ENCODE measurements at regions not wholly inside any gene's neighbourhood (a gene's known extent, or its start where the extent isn't known, plus 50 kb on each side); places are given as distances from the start of the nearest gene placed in this dataset.

DNA sequence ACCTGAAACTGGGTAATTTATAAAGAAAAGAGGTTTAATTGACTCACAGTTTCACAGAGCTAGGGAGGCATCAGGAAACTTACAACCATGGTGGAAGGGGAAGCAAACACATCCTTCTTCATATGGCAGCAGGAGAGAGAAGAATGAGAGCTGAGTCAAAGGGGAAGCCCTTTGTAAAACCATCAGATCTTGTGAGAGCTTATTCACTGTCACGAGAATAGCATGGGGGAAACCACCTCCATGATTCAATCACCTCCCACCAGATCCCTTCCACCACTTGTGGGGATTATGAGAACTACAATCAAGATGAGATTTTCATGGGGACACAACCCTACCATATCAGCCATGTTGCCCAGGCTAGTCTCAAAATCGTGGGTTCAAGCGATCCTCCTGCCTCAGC is 143.4 kb downstream of the FGF18 start:
- Histone ChIP-seq H3K9me2 (ENCODE audit: insufficient read depth, low read length) (no peaks in the 10 kb centered on the region), H2AFZ (ENCODE audit: low read depth, low read length) (no peak overlapping the region), H3K36me3 (ENCODE audit: insufficient read depth, low read length) (no peaks in the 10 kb centered on the region), H3K9me3 (ENCODE audit: low read length) (peaks cover 4% of the 10 kb centered on the region), H3K4me2 (ENCODE audit: low read length) (no peak overlapping the region), H3K4me3 (ENCODE audit: low read length) (no peak overlapping the region), H3K79me2 (replicated peaks; ENCODE audit: insufficient read depth, low read length) (no peaks in the 10 kb centered on the region), H3K27me3 (ENCODE audit: insufficient read depth, low read depth, low read length) (no peaks in the 10 kb centered on the region), H3K9ac (ENCODE audit: low read length) (no peak overlapping the region), H3F3A (ENCODE audit: insufficient read depth, low read length, poor library complexity, severe bottlenecking) (no peaks in the 10 kb centered on the region), H3K27ac (ENCODE audit: low read length) (no peak overlapping the region), H4K20me1 (ENCODE audit: insufficient read depth) (no peaks in the 10 kb centered on the region)
- TF ChIP-seq, protein P1, sequence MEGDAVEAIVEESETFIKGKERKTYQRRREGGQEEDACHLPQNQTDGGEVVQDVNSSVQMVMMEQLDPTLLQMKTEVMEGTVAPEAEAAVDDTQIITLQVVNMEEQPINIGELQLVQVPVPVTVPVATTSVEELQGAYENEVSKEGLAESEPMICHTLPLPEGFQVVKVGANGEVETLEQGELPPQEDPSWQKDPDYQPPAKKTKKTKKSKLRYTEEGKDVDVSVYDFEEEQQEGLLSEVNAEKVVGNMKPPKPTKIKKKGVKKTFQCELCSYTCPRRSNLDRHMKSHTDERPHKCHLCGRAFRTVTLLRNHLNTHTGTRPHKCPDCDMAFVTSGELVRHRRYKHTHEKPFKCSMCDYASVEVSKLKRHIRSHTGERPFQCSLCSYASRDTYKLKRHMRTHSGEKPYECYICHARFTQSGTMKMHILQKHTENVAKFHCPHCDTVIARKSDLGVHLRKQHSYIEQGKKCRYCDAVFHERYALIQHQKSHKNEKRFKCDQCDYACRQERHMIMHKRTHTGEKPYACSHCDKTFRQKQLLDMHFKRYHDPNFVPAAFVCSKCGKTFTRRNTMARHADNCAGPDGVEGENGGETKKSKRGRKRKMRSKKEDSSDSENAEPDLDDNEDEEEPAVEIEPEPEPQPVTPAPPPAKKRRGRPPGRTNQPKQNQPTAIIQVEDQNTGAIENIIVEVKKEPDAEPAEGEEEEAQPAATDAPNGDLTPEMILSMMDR (IDR thresholded peaks at IDR 0.05; ENCODE audit: poor library complexity, severe bottlenecking): no peak
- TF ChIP-seq, protein P2, sequence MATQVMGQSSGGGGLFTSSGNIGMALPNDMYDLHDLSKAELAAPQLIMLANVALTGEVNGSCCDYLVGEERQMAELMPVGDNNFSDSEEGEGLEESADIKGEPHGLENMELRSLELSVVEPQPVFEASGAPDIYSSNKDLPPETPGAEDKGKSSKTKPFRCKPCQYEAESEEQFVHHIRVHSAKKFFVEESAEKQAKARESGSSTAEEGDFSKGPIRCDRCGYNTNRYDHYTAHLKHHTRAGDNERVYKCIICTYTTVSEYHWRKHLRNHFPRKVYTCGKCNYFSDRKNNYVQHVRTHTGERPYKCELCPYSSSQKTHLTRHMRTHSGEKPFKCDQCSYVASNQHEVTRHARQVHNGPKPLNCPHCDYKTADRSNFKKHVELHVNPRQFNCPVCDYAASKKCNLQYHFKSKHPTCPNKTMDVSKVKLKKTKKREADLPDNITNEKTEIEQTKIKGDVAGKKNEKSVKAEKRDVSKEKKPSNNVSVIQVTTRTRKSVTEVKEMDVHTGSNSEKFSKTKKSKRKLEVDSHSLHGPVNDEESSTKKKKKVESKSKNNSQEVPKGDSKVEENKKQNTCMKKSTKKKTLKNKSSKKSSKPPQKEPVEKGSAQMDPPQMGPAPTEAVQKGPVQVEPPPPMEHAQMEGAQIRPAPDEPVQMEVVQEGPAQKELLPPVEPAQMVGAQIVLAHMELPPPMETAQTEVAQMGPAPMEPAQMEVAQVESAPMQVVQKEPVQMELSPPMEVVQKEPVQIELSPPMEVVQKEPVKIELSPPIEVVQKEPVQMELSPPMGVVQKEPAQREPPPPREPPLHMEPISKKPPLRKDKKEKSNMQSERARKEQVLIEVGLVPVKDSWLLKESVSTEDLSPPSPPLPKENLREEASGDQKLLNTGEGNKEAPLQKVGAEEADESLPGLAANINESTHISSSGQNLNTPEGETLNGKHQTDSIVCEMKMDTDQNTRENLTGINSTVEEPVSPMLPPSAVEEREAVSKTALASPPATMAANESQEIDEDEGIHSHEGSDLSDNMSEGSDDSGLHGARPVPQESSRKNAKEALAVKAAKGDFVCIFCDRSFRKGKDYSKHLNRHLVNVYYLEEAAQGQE (IDR thresholded peaks at IDR 0.05; ENCODE audit: borderline replicate concordance): no peak
- TF ChIP-seq POLR2AphosphoS5 (IDR thresholded peaks at IDR 0.05): no peak
- TF ChIP-seq EZH2 (IDR thresholded peaks at IDR 0.05; ENCODE audit: borderline replicate concordance, insufficient read depth, low read length, poor library complexity, severe bottlenecking): no peak
- TF ChIP-seq TAF1 (IDR thresholded peaks at IDR 0.05; ENCODE audit: low read depth): no peak
- TF ChIP-seq SMC3 (conservative IDR thresholded peaks at IDR 0.05; ENCODE audit: poor library complexity): no peak
- no peak for TF ChIP-seq RAD21 (conservative IDR thresholded peaks at IDR 0.05)
- TF ChIP-seq EP300 (conservative IDR thresholded peaks at IDR 0.05; ENCODE audit: poor library complexity, severe bottlenecking): no peak
- TF ChIP-seq MXI1 (conservative IDR thresholded peaks at IDR 0.05; ENCODE audit: poor library complexity, severe bottlenecking): no peak

DNA sequence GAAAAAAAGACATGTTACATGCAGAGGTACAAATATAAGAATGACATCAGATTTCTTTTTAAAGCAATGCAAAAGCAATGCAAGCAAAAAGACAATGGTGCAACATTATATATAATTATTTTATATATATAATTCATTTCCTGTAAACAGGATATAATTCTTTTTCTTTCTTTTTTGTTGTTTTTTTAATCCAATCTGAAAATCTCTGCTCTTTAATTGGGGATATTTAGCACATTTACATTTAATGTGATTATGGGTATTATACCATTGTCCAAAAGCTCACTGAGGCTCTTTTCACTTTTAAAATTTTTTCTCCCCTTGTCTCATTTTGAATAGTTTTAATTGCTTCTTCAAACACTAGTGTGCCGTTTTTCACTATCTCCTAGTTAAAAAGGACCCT is 148.9 kb downstream of the FGF18 start:
- Histone ChIP-seq H3F3A (ENCODE audit: insufficient read depth, low read length, poor library complexity, severe bottlenecking) (no peaks in the 10 kb centered on the region), H3K27ac (ENCODE audit: low read length) (no peak overlapping the region), H3K27me3 (ENCODE audit: insufficient read depth, low read depth, low read length) (no peaks in the 10 kb centered on the region), H2AFZ (ENCODE audit: low read depth, low read length) (no peak overlapping the region), H4K20me1 (ENCODE audit: insufficient read depth) (no peaks in the 10 kb centered on the region), H3K4me2 (ENCODE audit: low read length) (no peak overlapping the region), H3K9me3 (ENCODE audit: low read length) (peaks cover 14% of the 10 kb centered on the region), H3K9me2 (ENCODE audit: insufficient read depth, low read length) (no peaks in the 10 kb centered on the region), H3K36me3 (ENCODE audit: insufficient read depth, low read length) (no peaks in the 10 kb centered on the region), H3K4me3 (ENCODE audit: low read length) (no peak overlapping the region), H3K79me2 (replicated peaks; ENCODE audit: insufficient read depth, low read length) (no peaks in the 10 kb centered on the region), H3K9ac (ENCODE audit: low read length) (no peak overlapping the region)
- TF ChIP-seq POLR2AphosphoS5 (IDR thresholded peaks at IDR 0.05): no peak
- no peak for TF ChIP-seq EP300 (conservative IDR thresholded peaks at IDR 0.05; ENCODE audit: poor library complexity, severe bottlenecking)
- TF ChIP-seq SMC3 (conservative IDR thresholded peaks at IDR 0.05; ENCODE audit: poor library complexity): no peak
- TF ChIP-seq, protein P2 (IDR thresholded peaks at IDR 0.05; ENCODE audit: borderline replicate concordance): no peak
- TF ChIP-seq MXI1 (conservative IDR thresholded peaks at IDR 0.05; ENCODE audit: poor library complexity, severe bottlenecking): no peak
- TF ChIP-seq EZH2 (IDR thresholded peaks at IDR 0.05; ENCODE audit: borderline replicate concordance, insufficient read depth, low read length, poor library complexity, severe bottlenecking): no peak
- no peak for TF ChIP-seq RAD21 (conservative IDR thresholded peaks at IDR 0.05)
- no peak for TF ChIP-seq TAF1 (IDR thresholded peaks at IDR 0.05; ENCODE audit: low read depth)

Data from neural cell (in vitro differentiated cells).